Panc1 (cell line): ENCODE measurements at regions not wholly inside any gene's neighbourhood (a gene's known extent, or its start where the extent isn't known, plus 50 kb on each side); places are given as distances from the start of the nearest gene placed in this dataset.

ENCODE experiments used
- ATAC-seq: fragments of 200-7000 bp; cut with Tn5 transposase; 2 replicates; pipeline ENCODE4 v1.9.1; 2020; ENCODE audit warnings: mild to moderate bottlenecking, moderate library complexity
- BruUV-seq: library from RNA; stranded (reverse); fragments of 400-500 nt; replicated peaks from 2 replicates; lab custom pipeline; 2021; lab: Mats Ljungman, UMichigan
- CTCF ChIA-PET: fragments of 300-600 bp; sonication (Branson Sonifier 250); formaldehyde crosslinking; loops from one replicate; lab custom pipeline; 2022; ENCODE audit warnings: antibody characterized with exemption; lab: Charles Lee
- POLR2A ChIA-PET: fragments of 300-600 bp; sonication (Branson Sonifier 250); formaldehyde crosslinking; loops from one replicate; lab custom pipeline; 2022; ENCODE audit warnings: antibody characterized with exemption; lab: Charles Lee
- DNase-seq: peaks from one replicate; pipeline ENCODE4 v3.0.0-alpha.2; 2010; ENCODE audit warnings: low read depth, low spot score
- H3K27ac ChIP-seq: 2 replicates; pipeline ENCODE4 v1.5.1; 2011; ENCODE audit warnings: mild to moderate bottlenecking, low read length, inconsistent platforms
- H3K27me3 ChIP-seq: fragments of 200-500 bp; sonication (Bioruptor generic); 2 replicates; pipeline ENCODE4 v1.6.0; 2014; ENCODE audit warnings: low read length, inconsistent platforms; ENCODE audit not compliant: control insufficient read depth, insufficient read depth
- H3K36me3 ChIP-seq: fragments of 200-500 bp; sonication (Bioruptor generic); 2 replicates; pipeline ENCODE4 v1.5.1; 2014; ENCODE audit warnings: inconsistent platforms, mild to moderate bottlenecking, low read length, moderate library complexity; ENCODE audit not compliant: control insufficient read depth, insufficient read depth
- H3K4me1 ChIP-seq: 2 replicates; pipeline ENCODE4 v1.5.1; 2011; ENCODE audit warnings: inconsistent platforms, mild to moderate bottlenecking, low read length, moderate library complexity; ENCODE audit not compliant: control insufficient read depth, insufficient read depth
- H3K4me3 ChIP-seq, 2 experiments: 2 replicates each; pipeline ENCODE4 v1.5.1; 2011 to 2012; ENCODE audit warnings: low read depth in 2 of 2, low read length in 2 of 2, mild to moderate bottlenecking in 2 of 2, inconsistent platforms in 1 of 2, moderate library complexity in 1 of 2
- H3K9me3 ChIP-seq: fragments of 200-500 bp; sonication (Bioruptor generic); 2 replicates; pipeline ENCODE4 v1.5.1; 2014; ENCODE audit warnings: low read depth, mild to moderate bottlenecking, inconsistent platforms, low read length, moderate library complexity; ENCODE audit not compliant: control insufficient read depth, insufficient read depth
- POLR2AphosphoS5 ChIP-seq: IDR thresholded peaks from 2 replicates; pipeline ENCODE4 v1.6.1; 2012; ENCODE audit warnings: mild to moderate bottlenecking, low read depth, low read length, moderate library complexity
- REST ChIP-seq, 2 experiments: IDR thresholded peaks; 2 replicates each; pipeline ENCODE4 v1.6.1; 2011 to 2012; ENCODE audit warnings: low read depth in 2 of 2, control low read depth in 1 of 2, low read length in 1 of 2, mild to moderate bottlenecking in 1 of 2, moderate library complexity in 1 of 2; ENCODE audit not compliant: insufficient read depth in 1 of 2
- SIN3A ChIP-seq: IDR thresholded peaks from 2 replicates; pipeline ENCODE4 v1.6.1; 2012; ENCODE audit warnings: low read depth, mild to moderate bottlenecking, low read length, moderate library complexity, borderline replicate concordance; ENCODE audit not compliant: insufficient read depth
- TCF7L2 ChIP-seq: IDR thresholded peaks from 2 replicates; pipeline ENCODE4 v1.6.1; 2011; ENCODE audit warnings: mild to moderate bottlenecking, low read depth, low read length, inconsistent platforms
- in situ Hi-C: cut with HindIII; loops from 2 replicates; pipeline ENCODE4 v1.10.0; 2016; ENCODE audit warnings: low sequenced_read_pairs, low pct_unique_long_range_greater_than_20kb
- intact Hi-C: fragments of 100-400 bp; cut with micrococcal nuclease; formaldehyde crosslinking; loops from one replicate; pipeline ENCODE4 v1.10.0; 2022; ENCODE audit not compliant: unreplicated experiment
- TF ChIP-seq, protein P1 (sequence below): fragments of 450-650 bp; IDR thresholded peaks from 2 replicates; pipeline ENCODE4 v1.5.1; 2017; ENCODE audit warnings: mild to moderate bottlenecking

- ChIA-PET POLR2A (no interaction called here), CTCF (no interaction called here)
- no TSS peak for BruUV-seq
- no peak for DNase-seq
- intact Hi-C loops (no loop called here), in situ Hi-C loops (no loop called here)
- Histone ChIP-seq H3K27me3 (no peaks in the 10 kb centered on the region), H3K4me3 (no peak overlapping the region), H3K9me3 (no peaks in the 10 kb centered on the region), H3K4me1 (no peaks in the 10 kb centered on the region), H3K27ac (no peak overlapping the region), H3K36me3 (no peaks in the 10 kb centered on the region)
- TF ChIP-seq REST (IDR thresholded peaks at IDR 0.05; ENCODE audit: insufficient read depth in 1 of 2, low read depth in 2 of 2, low read length in 1 of 2) (no peak), TCF7L2 (no peak), SIN3A (no peak), POLR2AphosphoS5 (no peak)
- TF ChIP-seq, protein P1, sequence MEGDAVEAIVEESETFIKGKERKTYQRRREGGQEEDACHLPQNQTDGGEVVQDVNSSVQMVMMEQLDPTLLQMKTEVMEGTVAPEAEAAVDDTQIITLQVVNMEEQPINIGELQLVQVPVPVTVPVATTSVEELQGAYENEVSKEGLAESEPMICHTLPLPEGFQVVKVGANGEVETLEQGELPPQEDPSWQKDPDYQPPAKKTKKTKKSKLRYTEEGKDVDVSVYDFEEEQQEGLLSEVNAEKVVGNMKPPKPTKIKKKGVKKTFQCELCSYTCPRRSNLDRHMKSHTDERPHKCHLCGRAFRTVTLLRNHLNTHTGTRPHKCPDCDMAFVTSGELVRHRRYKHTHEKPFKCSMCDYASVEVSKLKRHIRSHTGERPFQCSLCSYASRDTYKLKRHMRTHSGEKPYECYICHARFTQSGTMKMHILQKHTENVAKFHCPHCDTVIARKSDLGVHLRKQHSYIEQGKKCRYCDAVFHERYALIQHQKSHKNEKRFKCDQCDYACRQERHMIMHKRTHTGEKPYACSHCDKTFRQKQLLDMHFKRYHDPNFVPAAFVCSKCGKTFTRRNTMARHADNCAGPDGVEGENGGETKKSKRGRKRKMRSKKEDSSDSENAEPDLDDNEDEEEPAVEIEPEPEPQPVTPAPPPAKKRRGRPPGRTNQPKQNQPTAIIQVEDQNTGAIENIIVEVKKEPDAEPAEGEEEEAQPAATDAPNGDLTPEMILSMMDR = no peak
- no peak for ATAC-seq
These were observed 70.2 kb upstream of the NEIL3 start for GRCh38 chr4:177239477-177239876.

GRCh38 chr4:177239878-177240277, 69.8 kb upstream of the NEIL3 start:
- no peak for TF ChIP-seq REST (IDR thresholded peaks at IDR 0.05; ENCODE audit: insufficient read depth in 1 of 2, low read depth in 2 of 2, low read length in 1 of 2)
- no peak for TF ChIP-seq SIN3A
- intact Hi-C loops = no loop called here
- ATAC-seq (no peak), DNase-seq (no peak)
- Histone ChIP-seq H3K4me3 (no peak overlapping the region), H3K4me1 (no peaks in the 10 kb centered on the region), H3K36me3 (no peaks in the 10 kb centered on the region), H3K27ac (no peak overlapping the region), H3K27me3 (no peaks in the 10 kb centered on the region), H3K9me3 (no peaks in the 10 kb centered on the region)
- ChIA-PET CTCF (no interaction called here), POLR2A (no interaction called here)
- in situ Hi-C loops = no loop called here
- BruUV-seq = no TSS peak
